RCC 7860 (cell line): ENCODE measurements at regions not wholly inside any gene's neighbourhood (a gene's known extent, or its start where the extent isn't known, plus 50 kb on each side); places are given as distances from the start of the nearest gene placed in this dataset.
"Not testable (repeated sequence)": the region's sequence is repeated elsewhere in the genome, so short reads cannot be mapped to it uniquely, and the experiment has no call there.

Experiments used
- DNase-seq: peaks from one replicate; pipeline ENCODE4 v3.0.0-alpha.2; 2015; ENCODE audit warnings: low spot score
- FAIRE-seq: peaks from 2 replicates; lab custom pipeline; 2012; peaks lifted over from hg19 to GRCh38; lab: Jason Lieb, UNC

GRCh38 chr22:35178446-35178845, 78.8 kb upstream of the HMGXB4 start:
- DNase-seq, result no peak
- no peak for FAIRE-seq

GRCh38 chr22:35183917-35184316, 73.4 kb upstream of the HMGXB4 start:
- FAIRE-seq (no peak), DNase-seq (no peak)

- DNase-seq (no peak), FAIRE-seq (no peak)
Observed at GRCh38 chr22:35186492-35186891, 70.8 kb upstream of the HMGXB4 start.

- not testable (repeated sequence) for DNase-seq, FAIRE-seq
Observed at GRCh38 chr22:35188930-35189329, 68.4 kb upstream of the HMGXB4 start.

- no peak for DNase-seq
- no peak for FAIRE-seq
Observed at GRCh38 chr22:35189559-35189958, 67.7 kb upstream of the HMGXB4 start.

GRCh38 chr22:35191412-35191811, 65.9 kb upstream of the HMGXB4 start:
- DNase-seq (peak; percentile 34), FAIRE-seq (no peak)

GRCh38 chr22:35192129-35192918, 65.0 kb upstream of the HMGXB4 start:
- peak; percentile 29 for DNase-seq

GRCh38 chr22:35195226-35195625, 62.1 kb upstream of the HMGXB4 start:
- FAIRE-seq, result peak; percentile 15
- DNase-seq, result no peak

More at GRCh38 chr22:35192129-35192918, 65.0 kb upstream of the HMGXB4 start:
- no peak for FAIRE-seq

GRCh38 chr22:35195821-35196220, 61.5 kb upstream of the HMGXB4 start:
- FAIRE-seq (no peak), DNase-seq (no peak)

- DNase-seq (no peak), FAIRE-seq (no peak)
Observed at GRCh38 chr22:35197071-35197470, 60.2 kb upstream of the HMGXB4 start.

- DNase-seq (no peak), FAIRE-seq (no peak)
Observed at GRCh38 chr22:35197886-35198285, 59.4 kb upstream of the HMGXB4 start.

- DNase-seq (no peak), FAIRE-seq (no peak)
Observed at GRCh38 chr22:35198738-35199137, 58.6 kb upstream of the HMGXB4 start.

- DNase-seq, result no peak
- FAIRE-seq, result no peak
Observed at GRCh38 chr22:35202376-35202775, 54.9 kb upstream of the HMGXB4 start.

GRCh38 chr22:35203583-35203982, 53.7 kb upstream of the HMGXB4 start:
- DNase-seq, result no peak
- no peak for FAIRE-seq

- DNase-seq (no peak), FAIRE-seq (no peak)
Observed at GRCh38 chr22:35204807-35205775, 52.2 kb upstream of the HMGXB4 start.

GRCh38 chr22:35205961-35206360, 51.3 kb upstream of the HMGXB4 start:
- FAIRE-seq (no peak), DNase-seq (no peak)

- FAIRE-seq, result no peak
- DNase-seq, result no peak
Observed at GRCh38 chr22:35206889-35207288, 50.4 kb upstream of the HMGXB4 start.
